ENCODE measurements at regions not wholly inside any gene's neighbourhood (a gene's known extent, or its start where the extent isn't known, plus 50 kb on each side); places are given as distances from the start of the nearest gene placed in this dataset.

DNA sequence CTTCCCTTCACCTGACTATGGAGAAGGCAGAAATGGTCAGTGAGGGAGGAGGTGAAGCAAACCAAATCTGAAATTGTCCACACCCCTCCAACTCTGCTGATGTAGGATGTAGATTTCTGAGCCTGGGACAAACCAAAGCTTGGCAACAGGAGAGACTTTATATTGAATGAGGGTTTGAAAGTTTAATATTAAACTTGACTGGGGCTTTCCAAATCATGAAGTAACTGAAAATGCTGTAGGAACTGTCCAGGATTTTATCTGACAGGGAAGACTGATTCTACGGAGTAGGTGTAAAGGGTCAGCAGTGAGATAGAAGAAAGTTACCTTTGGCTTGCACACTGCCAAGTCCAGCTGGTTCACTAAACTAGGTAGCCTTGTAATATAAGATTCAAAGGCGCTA, 194.5 kb downstream of the TDRD15 start:
- Histone ChIP-seq H3K27ac (no peak overlapping the region), H3K9me3 (no peaks in the 10 kb centered on the region), H3K4me2 (no peak overlapping the region), H3K4me3 (no peak overlapping the region), H3K4me1 (no peaks in the 10 kb centered on the region)
- FAIRE-seq (no peak), ATAC-seq (no peak), DNase-seq (ENCODE audit: low read depth in 1 of 2, low spot score in 1 of 2) (no peak)
- ChIA-PET POLR2A (no interaction called here), CTCF (interaction anchor here (0.7 to 3.1 kb wide), 5 partner anchors 10 to 275 kb away, joined by 3 to 16 read pairs (median 3); partner anchors contain the start of gene APOB)
- TF ChIP-seq CHD2 (IDR thresholded peaks at IDR 0.05; ENCODE audit: low read length, partially characterized antibody), result no peak
- TF ChIP-seq NR3C1 (IDR thresholded peaks at IDR 0.05), result no peak
- TF ChIP-seq NFE2L2 (conservative IDR thresholded peaks at IDR 0.05; ENCODE audit: low read length), result no peak
- no peak for TF ChIP-seq EP300 (IDR thresholded peaks at IDR 0.05)
- no peak for TF ChIP-seq RNF2 (IDR thresholded peaks at IDR 0.05; ENCODE audit: borderline replicate concordance, low read depth)
- TF ChIP-seq, protein P1, sequence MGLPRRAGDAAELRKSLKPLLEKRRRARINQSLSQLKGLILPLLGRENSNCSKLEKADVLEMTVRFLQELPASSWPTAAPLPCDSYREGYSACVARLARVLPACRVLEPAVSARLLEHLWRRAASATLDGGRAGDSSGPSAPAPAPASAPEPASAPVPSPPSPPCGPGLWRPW (IDR thresholded peaks at IDR 0.05), result no peak
- no peak for TF ChIP-seq EHMT2 (IDR thresholded peaks at IDR 0.05; ENCODE audit: low read depth)
- TF ChIP-seq, protein P2, sequence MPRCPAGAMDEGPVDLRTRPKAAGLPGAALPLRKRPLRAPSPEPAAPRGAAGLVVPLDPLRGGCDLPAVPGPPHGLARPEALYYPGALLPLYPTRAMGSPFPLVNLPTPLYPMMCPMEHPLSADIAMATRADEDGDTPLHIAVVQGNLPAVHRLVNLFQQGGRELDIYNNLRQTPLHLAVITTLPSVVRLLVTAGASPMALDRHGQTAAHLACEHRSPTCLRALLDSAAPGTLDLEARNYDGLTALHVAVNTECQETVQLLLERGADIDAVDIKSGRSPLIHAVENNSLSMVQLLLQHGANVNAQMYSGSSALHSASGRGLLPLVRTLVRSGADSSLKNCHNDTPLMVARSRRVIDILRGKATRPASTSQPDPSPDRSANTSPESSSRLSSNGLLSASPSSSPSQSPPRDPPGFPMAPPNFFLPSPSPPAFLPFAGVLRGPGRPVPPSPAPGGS (IDR thresholded peaks at IDR 0.05), result no peak
- TF ChIP-seq CHD4 (IDR thresholded peaks at IDR 0.05; ENCODE audit: borderline replicate concordance), result no peak
- no peak for TF ChIP-seq MYC (IDR thresholded peaks at IDR 0.05; ENCODE audit: borderline replicate concordance, low read length)
- whole genome bisulfite sequencing (ENCODE audit: missing lambda C conversion rate), result 16% methylated on average over 2 of the region's 2 CpGs

DNA sequence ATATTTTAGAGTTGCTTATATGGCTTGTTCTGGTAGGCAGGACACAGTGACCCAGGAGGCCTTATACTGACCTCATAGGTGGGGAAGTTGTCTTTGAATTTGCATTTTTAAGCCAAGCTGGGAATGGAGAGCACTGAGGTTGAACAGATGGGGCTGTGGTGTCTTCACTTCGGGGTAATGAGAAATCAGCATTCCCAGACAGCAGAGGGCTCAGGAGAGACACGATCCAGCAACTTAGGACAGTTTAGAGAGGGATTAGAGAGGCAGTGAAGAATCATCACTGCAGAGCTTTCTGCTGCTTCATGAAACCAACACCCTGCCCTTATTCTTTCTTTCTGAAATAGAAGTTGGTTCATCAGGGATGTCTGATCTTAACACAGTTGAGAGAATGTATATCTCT, 202.4 kb downstream of the TDRD15 start:
- FAIRE-seq, result no peak
- POLR2A ChIA-PET, result no interaction called here
- ATAC-seq, result no peak
- CTCF ChIA-PET, result no interaction called here
- H3K4me1 ChIP-seq, result no peaks in the 10 kb centered on the region
- H3K27ac ChIP-seq, result no peak overlapping the region
- DNase-seq (ENCODE audit: low read depth in 1 of 2, low spot score in 1 of 2), result no peak
- no peak for TF ChIP-seq EHMT2 (IDR thresholded peaks at IDR 0.05; ENCODE audit: low read depth)
- no peak for TF ChIP-seq FOSB (CRISPR knock-in tag; IDR thresholded peaks at IDR 0.05)
- no peak for TF ChIP-seq SREBF2 (IDR thresholded peaks at IDR 0.05)
- TF ChIP-seq KDM1A (IDR thresholded peaks at IDR 0.05; ENCODE audit: low read depth), result no peak
- TF ChIP-seq ESRRA (IDR thresholded peaks at IDR 0.05; ENCODE audit: borderline replicate concordance, low read length), result no peak
- no peak for TF ChIP-seq ZFP36 (IDR thresholded peaks at IDR 0.05; ENCODE audit: borderline replicate concordance, partially characterized antibody)
- TF ChIP-seq, protein P3, sequence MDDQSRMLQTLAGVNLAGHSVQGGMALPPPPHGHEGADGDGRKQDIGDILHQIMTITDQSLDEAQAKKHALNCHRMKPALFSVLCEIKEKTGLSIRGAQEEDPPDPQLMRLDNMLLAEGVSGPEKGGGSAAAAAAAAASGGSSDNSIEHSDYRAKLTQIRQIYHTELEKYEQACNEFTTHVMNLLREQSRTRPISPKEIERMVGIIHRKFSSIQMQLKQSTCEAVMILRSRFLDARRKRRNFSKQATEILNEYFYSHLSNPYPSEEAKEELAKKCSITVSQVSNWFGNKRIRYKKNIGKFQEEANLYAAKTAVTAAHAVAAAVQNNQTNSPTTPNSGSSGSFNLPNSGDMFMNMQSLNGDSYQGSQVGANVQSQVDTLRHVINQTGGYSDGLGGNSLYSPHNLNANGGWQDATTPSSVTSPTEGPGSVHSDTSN (IDR thresholded peaks at IDR 0.05), result no peak
- TF ChIP-seq HEYL (CRISPR knock-in tag; IDR thresholded peaks at IDR 0.05), result no peak
- TF ChIP-seq RFX5 (IDR thresholded peaks at IDR 0.05), result no peak
- no peak for TF ChIP-seq JUN (IDR thresholded peaks at IDR 0.05)
- TF ChIP-seq, protein P4, sequence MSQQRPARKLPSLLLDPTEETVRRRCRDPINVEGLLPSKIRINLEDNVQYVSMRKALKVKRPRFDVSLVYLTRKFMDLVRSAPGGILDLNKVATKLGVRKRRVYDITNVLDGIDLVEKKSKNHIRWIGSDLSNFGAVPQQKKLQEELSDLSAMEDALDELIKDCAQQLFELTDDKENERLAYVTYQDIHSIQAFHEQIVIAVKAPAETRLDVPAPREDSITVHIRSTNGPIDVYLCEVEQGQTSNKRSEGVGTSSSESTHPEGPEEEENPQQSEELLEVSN (IDR thresholded peaks at IDR 0.05; ENCODE audit: borderline replicate concordance, low read depth), result no peak
- TF ChIP-seq KDM5A (IDR thresholded peaks at IDR 0.05), result no peak
- TF ChIP-seq MAZ (IDR thresholded peaks at IDR 0.05; ENCODE audit: borderline replicate concordance, low read depth, low read length), result no peak
- no peak for TF ChIP-seq NPAS2 (CRISPR knock-in tag; IDR thresholded peaks at IDR 0.05; ENCODE audit: borderline replicate concordance)
- TF ChIP-seq RNF2 (IDR thresholded peaks at IDR 0.05; ENCODE audit: borderline replicate concordance, low read depth), result no peak
- TF ChIP-seq, protein P5, sequence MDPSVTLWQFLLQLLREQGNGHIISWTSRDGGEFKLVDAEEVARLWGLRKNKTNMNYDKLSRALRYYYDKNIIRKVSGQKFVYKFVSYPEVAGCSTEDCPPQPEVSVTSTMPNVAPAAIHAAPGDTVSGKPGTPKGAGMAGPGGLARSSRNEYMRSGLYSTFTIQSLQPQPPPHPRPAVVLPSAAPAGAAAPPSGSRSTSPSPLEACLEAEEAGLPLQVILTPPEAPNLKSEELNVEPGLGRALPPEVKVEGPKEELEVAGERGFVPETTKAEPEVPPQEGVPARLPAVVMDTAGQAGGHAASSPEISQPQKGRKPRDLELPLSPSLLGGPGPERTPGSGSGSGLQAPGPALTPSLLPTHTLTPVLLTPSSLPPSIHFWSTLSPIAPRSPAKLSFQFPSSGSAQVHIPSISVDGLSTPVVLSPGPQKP (IDR thresholded peaks at IDR 0.05; ENCODE audit: low read depth, low read length), result no peak
- no peak for TF ChIP-seq FOSL2 (IDR thresholded peaks at IDR 0.05)
- no peak for TF ChIP-seq FOSL2 (CRISPR knock-in tag; IDR thresholded peaks at IDR 0.05)
- TF ChIP-seq RCOR1 (IDR thresholded peaks at IDR 0.05; ENCODE audit: low read depth, low read length), result no peak
- TF ChIP-seq, protein P2 (IDR thresholded peaks at IDR 0.05), result no peak
- WGBS (ENCODE audit: missing lambda C conversion rate), result 2% methylated on average over 2 of the region's 2 CpGs
- no peak overlapping the region for H3K4me3 ChIP-seq
- H3K4me2 ChIP-seq, result no peak overlapping the region
- no peaks in the 10 kb centered on the region for H3K9me3 ChIP-seq
